Calu3 (cell line): ENCODE measurements at regions not wholly inside any gene's neighbourhood (a gene's known extent, or its start where the extent isn't known, plus 50 kb on each side); places are given as distances from the start of the nearest gene placed in this dataset.

Experiments used
- BruUV-seq: library from RNA; stranded (reverse); fragments of 400-500 nt; replicated peaks from 2 replicates; lab custom pipeline; 2021; lab: Mats Ljungman, UMichigan
- CTCF ChIA-PET: fragments of 300-600 bp; sonication (Branson Sonifier 250); formaldehyde crosslinking; loops from one replicate; lab custom pipeline; 2022; ENCODE audit warnings: antibody characterized with exemption; lab: Charles Lee
- DNase-seq: peaks from one replicate; pipeline ENCODE4 v3.0.0; 2022
- H3K27ac Mint-ChIP-seq: one replicate; pipeline ENCODE4 v1.8.0; 2022; ENCODE audit warnings: mixed read lengths; ENCODE audit not compliant: unreplicated experiment
- H3K27me3 Mint-ChIP-seq: one replicate; pipeline ENCODE4 v1.8.0; 2022; ENCODE audit warnings: mixed read lengths; ENCODE audit not compliant: unreplicated experiment
- H3K36me3 Mint-ChIP-seq: one replicate; pipeline ENCODE4 v1.8.0; 2022; ENCODE audit warnings: mild to moderate bottlenecking, moderate library complexity, mixed read lengths; ENCODE audit not compliant: insufficient read depth, unreplicated experiment
- H3K4me1 Mint-ChIP-seq: one replicate; pipeline ENCODE4 v1.8.0; 2022; ENCODE audit warnings: mild to moderate bottlenecking, low read depth, mixed read lengths; ENCODE audit not compliant: unreplicated experiment
- H3K4me3 Mint-ChIP-seq: one replicate; pipeline ENCODE4 v1.8.0; 2022; ENCODE audit warnings: mild to moderate bottlenecking, low read depth, moderate library complexity, mixed read lengths; ENCODE audit not compliant: unreplicated experiment
- H3K9me3 Mint-ChIP-seq: one replicate; pipeline ENCODE4 v1.8.0; 2022; ENCODE audit warnings: low read depth, mixed read lengths; ENCODE audit not compliant: unreplicated experiment
- CTCF ChIP-seq: fragments of 200-600 bp; IDR thresholded peaks from one replicate; pipeline ENCODE4 v1.8.0; 2022; ENCODE audit warnings: antibody characterized with exemption; ENCODE audit not compliant: unreplicated experiment
- intact Hi-C: fragments of 100-400 bp; cut with micrococcal nuclease; formaldehyde crosslinking; loops from one replicate; pipeline ENCODE4 v1.10.0; 2022; ENCODE audit not compliant: unreplicated experiment

GRCh38 chr16:79466111-79466510 is 134.4 kb downstream of the MAF start:
- no peak for TF ChIP-seq CTCF
- H3K4me3 Mint-ChIP-seq: no peak overlapping the region
- no peak overlapping the region for H3K27ac Mint-ChIP-seq
- H3K36me3 Mint-ChIP-seq: no peaks in the 10 kb centered on the region
- no peaks in the 10 kb centered on the region for H3K9me3 Mint-ChIP-seq
- no peak for DNase-seq
- intact Hi-C loops: no loop called here
- peaks cover 3% of the 10 kb centered on the region for H3K27me3 Mint-ChIP-seq
- CTCF ChIA-PET: no interaction called here
- no TSS peak for BruUV-seq
- no peaks in the 10 kb centered on the region for H3K4me1 Mint-ChIP-seq

GRCh38 chr16:79463841-79464240 is 136.7 kb downstream of the MAF start:
- CTCF ChIA-PET: no interaction called here
- Mint-ChIP-seq H3K9me3 (no peaks in the 10 kb centered on the region), H3K27ac (no peak overlapping the region), H3K4me3 (no peak overlapping the region), H3K4me1 (no peaks in the 10 kb centered on the region), H3K27me3 (peaks cover 14% of the 10 kb centered on the region), H3K36me3 (no peaks in the 10 kb centered on the region)
- no TSS peak for BruUV-seq
- DNase-seq: no peak
- intact Hi-C loops: no loop called here
- TF ChIP-seq CTCF: no peak

GRCh38 chr16:79456036-79456435 is 144.5 kb downstream of the MAF start:
- no peaks in the 10 kb centered on the region for H3K4me1 Mint-ChIP-seq
- H3K4me3 Mint-ChIP-seq: no peak overlapping the region
- no peaks in the 10 kb centered on the region for H3K9me3 Mint-ChIP-seq
- no peak for TF ChIP-seq CTCF
- peaks cover 29% of the 10 kb centered on the region for H3K27me3 Mint-ChIP-seq
- intact Hi-C loops: no loop called here
- CTCF ChIA-PET: no interaction called here
- DNase-seq: no peak
- H3K36me3 Mint-ChIP-seq: no peaks in the 10 kb centered on the region
- BruUV-seq: no TSS peak
- no peak overlapping the region for H3K27ac Mint-ChIP-seq

GRCh38 chr16:79452671-79453070 is 147.9 kb downstream of the MAF start:
- H3K4me1 Mint-ChIP-seq: no peaks in the 10 kb centered on the region
- DNase-seq: no peak
- CTCF ChIA-PET: no interaction called here
- H3K9me3 Mint-ChIP-seq: no peaks in the 10 kb centered on the region
- no peak overlapping the region for H3K27ac Mint-ChIP-seq
- BruUV-seq: no TSS peak
- H3K4me3 Mint-ChIP-seq: no peak overlapping the region
- intact Hi-C loops: no loop called here
- no peak for TF ChIP-seq CTCF
- no peaks in the 10 kb centered on the region for H3K36me3 Mint-ChIP-seq
- H3K27me3 Mint-ChIP-seq: peaks cover 33% of the 10 kb centered on the region
